HG03571 (cell line): ENCODE measurements at regions not wholly inside any gene's neighbourhood (a gene's known extent, or its start where the extent isn't known, plus 50 kb on each side); places are given as distances from the start of the nearest gene placed in this dataset.
"Not testable (repeated sequence)": the region's sequence is repeated elsewhere in the genome, so short reads cannot be mapped to it uniquely, and the experiment has no call there.

ENCODE experiments used
- ATAC-seq: cut with Tn5 transposase; IDR thresholded peaks from one replicate; pipeline ENCODE4 v1.9.1; 2021; ENCODE audit not compliant: unreplicated experiment

DNA sequence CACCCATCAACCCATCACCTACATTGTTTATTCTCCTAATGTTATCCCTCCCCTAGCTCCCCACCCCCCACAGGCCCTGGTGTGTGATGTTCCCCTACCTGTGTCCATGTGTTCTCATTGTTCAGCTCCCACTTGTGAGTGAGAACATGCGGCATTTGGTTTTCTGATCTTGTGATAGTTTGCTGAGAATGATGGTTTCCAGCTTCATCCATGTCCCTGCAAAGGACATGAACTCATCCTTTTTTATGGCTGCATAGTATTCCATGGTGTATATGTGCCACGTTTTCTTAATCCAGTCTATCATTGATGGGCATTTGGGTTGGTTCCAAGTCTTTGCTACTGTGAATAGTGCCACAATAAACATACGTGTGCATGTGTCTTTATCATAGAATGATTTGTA lies 118.1 kb upstream of the IER5L start:
- not testable (repeated sequence) for ATAC-seq

DNA sequence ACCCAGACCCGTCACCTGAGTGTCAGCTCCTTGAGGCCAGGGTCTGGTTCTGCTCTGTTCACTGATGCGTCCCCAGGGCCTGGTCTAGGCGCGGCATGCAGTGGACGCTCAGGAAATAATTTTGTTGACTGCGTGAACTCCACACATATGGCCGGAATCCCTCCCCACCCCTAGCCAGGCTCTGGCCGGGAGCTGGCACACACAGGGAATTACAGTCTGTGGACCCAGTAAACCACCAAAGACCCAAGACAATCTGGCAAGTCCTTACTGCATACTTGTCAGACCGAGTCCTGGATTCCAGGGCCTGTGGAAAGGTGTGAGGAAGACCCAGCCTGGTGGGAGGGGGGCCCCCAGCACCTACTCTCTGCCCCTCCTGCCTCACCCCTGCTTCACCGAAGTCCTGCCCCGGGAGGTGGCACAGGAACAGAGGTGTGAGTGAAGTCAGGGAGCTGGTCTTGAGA lies 113.0 kb upstream of the IER5L start:
- no peak for ATAC-seq

DNA sequence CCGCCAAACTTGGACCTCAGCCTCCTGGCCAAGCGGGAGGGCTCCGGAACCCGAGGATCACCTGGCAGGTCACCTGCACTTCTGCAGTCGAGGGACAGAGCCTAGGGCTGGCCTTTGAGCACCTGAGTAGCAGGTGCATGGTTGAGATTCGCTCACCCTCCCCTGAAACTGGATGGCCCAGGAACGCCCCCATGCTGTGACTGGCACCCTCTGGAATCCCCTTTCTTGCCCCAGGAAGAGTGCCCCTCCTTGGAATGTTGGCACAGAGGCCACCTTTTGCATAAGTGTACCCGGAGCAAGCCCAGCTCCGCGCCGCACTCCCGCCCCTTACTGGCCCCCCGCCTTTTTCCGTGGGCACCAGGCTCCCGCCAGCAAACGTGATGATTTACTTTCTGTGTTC lies 112.5 kb upstream of the IER5L start:
- ATAC-seq: no peak

DNA sequence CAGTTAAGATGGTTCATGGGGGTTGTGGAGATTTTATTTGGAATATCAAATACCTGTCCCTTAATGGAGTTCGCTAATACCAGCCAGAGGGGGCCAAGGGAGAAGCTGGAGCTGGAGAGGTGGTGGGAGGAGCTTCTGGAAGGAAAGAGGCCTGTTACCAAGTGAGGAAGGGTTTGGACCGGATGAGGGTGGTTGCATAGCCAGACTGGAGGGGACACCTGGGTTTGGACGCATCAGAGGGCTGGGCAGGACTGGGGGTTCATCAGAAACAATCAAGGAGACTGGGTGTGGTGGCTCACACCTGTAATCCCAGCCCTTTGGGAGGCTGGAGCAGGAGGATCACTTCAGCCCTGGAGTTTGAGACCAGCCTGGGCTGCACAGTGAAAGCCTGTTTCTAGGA lies 111.8 kb upstream of the IER5L start:
- ATAC-seq: no peak

DNA sequence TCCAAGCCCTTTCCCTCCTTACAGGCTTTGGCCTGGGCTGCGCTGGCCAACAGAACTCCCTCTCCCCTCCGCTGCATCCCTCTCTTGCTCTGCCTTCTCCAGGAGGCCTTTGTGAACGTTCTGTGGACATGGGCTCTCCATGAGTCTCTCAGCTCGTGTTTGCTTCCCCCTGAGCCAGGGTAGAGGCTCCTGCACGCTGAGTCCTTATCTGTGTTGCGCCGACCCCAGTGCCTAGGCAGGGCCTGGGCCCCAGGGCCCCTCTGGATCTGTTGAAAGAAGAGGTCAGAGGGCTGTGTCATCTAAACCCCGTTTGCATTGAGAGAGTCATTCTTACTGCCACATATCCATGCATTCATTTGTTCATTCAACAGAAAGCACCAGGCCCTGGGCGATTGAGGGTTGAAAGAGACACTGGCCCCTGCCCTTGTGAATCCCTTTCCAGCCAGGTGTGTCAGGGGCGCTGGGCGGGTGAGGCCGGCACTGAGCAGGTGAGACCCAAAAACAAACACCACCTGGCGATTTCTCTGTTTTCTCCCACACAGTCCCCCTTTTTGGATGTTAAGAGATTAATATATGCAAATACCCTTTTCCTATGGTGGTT lies 111.2 kb upstream of the IER5L start:
- ATAC-seq: no peak

DNA sequence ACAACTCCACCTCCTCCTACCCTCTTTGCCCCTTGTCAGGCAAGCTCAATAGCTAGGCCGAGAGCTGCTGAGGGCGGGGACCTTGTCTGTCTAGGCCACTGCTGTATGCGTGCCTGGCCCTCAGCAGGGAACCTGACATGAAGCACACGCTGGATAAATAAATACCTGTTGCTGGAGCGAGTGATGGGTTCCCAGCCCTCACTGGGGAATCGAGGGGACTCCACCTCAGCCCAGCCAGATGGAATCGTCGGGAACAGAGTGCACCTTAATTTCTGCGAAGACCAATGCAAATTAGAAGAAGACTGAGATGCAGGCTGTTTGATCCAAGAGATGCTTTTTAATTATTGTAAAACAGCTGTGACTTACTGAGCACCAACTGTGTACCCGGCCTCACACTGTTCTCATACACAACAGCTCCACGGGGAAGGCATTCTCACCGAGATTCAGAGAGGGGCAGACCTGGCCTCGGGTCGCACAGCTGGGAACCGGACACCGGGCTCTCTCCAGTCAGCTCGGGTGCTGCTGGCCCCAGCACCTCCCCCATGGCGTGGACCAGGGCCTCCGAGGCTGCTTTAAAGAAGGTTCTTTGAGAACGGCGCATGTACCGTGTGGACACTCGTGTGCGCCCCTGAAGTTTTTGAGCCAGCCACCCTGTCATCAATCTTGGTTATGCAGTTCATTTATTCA lies 109.7 kb upstream of the IER5L start:
- ATAC-seq: no peak

DNA sequence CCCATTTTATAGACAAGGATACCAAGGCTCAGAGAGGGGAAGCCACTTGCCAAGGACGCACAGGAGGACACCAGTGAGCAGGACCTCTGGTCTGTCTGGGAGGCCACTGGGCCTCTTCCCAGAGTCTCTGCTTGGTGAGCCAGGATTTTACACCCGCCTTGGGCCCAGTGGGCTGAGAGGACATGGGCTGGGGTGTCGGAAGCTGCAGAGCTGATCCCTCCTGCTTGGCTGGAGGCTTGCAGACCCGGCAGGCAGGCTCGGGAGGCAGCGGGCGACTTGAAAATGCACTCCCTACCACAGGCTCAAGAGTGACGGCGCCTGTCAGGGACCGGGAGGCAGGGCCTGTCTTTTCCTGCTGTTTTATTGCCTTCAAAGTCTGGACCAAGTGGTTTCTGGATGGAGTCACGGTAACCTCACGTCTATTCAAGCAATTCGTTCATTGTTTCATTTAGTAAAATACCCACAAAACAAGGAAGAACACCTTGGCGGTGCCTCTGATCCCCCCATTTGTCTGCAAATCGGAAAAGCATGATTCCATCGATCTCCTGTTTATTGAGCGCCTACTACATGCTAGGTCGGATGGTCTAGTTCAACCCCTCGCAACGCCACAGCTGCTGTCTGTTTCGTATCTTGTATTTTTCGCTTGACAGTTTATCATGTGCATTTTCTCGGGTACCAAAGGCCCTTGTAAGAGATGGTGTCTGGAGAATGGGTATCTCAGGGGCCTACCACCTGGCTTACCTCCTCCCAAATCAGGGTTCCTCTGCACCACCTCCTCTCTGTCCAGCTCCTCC lies 108.1 kb upstream of the IER5L start:
- no peak for ATAC-seq

DNA sequence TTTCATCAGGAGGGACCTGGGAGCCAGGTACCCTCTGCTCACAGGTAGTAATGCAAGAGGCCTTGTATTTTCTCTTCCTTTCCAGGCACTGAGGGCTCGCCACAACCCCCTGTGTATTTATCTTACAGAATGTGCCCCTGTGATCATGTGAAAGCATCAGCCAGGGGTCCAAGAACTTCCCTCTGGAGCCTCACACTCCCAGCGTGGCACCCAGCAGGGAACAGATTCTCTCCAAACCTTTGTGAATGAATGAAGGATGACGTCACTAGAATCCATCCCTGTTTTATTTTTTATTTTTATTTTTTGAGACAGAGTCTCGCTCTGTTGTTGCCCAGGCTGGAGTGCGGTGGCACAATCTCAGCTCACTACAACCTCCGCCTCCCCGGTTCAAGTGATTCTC lies 107.3 kb upstream of the IER5L start:
- ATAC-seq: no peak

DNA sequence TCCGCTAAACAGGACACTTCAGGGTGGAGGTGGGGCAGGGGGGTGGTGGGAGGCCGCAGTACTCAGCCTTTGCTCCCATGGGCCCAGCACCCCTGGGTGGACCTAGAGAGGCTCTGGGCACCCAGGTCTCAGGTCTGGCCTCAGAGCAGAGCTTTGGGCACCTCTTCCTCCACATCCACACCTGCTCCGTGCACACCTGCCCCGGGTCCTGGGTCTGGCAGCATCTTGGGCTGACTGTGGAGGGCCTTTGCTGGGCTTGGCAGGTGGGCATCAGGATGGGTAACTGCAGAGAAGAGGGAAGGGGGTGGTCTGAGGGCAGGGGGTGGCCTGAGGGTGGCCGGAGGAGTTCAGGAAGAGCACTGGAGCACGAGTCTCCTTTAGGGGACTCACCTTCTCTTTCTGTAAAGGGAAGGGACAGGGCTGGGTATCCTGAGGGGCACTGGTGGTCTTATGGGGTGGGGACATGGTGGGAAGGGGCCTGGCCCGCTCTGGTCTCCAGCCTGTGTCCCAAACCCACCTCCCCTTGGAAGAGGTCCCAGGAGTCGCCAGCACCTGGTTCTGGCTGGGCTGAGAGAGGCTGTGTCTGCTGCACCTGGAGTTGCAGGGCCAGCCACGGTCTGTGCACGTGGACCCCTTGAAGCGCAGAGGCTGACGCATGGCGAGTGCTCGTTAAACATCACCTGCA lies 106.7 kb upstream of the IER5L start:
- no peak for ATAC-seq

DNA sequence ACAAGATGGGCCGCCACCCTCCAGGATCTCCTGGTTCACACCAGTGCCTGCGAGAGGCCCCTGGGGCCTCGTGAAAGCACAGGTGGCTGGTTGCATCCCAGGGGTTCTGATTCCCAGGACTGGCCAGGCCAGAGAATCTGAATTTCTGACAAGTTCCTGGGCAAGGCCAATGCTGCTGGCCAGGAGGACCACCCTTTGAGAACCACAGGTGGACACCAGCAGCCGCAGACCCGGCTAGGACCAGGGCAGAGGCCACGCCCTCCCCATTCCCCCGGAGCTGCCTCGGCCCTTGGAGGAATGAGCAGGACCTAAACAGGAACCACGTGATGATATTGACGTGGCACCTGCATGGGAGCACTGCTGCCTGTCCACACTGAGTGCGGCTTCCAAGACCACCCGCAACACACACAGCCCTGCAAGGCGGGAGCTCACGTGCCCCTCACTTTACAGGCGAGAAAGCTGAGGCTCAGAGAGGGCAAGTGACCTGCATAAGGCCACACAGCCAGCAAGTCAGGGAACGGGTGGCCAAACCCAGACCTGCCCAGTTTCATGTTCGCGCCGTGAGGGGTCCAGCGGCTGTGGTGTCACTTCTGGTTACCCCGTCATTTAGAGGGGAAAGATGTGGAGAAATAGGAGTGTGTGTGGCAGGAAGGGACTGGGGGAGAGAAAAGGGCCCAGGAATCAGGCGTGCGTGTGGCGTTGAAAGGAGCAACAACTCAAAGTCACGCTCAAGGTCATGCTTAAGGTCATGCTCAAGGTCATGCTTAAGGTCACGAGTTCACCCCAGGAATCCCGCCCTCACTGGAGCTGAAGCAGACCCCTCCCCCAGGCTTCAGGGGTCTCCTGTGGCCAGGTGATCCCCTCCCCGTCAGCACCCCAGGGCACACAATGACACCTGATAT lies 105.9 kb upstream of the IER5L start:
- ATAC-seq: no peak

DNA sequence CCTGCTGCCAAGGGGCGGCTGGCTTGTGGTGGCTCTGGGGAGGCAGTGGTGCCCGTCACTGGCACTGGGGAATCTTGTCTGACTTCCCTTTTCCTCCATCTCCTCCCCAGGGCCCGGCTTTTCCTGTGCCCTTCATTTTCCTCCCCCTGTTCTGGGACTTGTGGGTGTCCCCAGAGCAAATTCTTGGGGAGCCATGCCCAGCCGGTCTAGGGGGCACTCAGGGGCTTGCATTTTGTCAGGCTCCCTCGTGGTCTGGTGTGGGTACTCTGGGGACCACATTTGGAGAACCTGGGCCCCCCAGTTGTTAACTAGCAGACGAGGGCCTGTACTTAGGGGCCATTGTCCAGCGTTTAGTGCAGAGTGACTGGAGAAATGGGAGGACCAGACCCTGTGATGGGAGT lies 105.2 kb upstream of the IER5L start:
- ATAC-seq: no peak

DNA sequence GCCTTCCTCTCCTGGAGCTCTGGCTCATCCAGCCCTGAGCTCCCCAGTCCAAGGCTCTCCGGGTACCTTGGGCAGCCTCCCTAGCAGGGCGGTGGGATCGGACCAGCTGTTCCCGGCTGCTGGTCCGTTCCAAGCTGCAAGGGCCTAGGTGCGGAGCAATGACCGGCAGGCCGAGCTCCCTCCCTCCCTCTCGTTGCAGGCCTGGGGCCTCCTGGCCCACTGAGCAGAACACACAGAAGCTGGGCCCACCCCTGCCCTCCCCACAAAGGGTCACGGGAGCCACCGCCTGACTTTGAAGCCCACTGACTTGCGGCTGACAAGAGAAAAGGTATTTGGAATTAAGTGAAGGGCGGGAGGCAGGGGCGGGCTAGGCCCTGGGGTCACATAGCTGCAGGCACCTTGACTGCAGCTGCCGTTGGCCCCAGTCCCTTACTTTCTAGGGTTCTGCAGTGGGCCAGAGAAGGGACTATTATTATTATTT lies 104.7 kb upstream of the IER5L start:
- ATAC-seq: no peak

DNA sequence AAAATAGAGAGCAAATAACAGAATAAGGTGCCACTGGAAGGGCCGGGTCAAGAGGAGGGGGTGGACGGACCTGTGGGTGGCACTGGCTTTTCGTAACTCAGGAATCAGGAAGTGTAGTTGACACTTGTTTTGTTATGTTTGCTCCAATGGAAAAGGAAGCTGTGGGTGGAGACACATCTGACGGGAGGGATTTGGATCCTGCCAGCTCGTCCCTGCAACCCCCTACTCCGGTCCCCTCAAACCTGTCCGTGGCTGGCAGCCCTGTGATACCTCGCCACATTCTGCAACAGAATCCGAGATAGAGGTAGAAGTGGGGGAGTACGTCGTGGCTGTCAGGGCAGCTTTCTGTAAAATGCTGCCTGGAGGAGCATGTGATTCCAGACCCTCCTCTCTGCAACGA lies 104.2 kb upstream of the IER5L start:
- no peak for ATAC-seq

DNA sequence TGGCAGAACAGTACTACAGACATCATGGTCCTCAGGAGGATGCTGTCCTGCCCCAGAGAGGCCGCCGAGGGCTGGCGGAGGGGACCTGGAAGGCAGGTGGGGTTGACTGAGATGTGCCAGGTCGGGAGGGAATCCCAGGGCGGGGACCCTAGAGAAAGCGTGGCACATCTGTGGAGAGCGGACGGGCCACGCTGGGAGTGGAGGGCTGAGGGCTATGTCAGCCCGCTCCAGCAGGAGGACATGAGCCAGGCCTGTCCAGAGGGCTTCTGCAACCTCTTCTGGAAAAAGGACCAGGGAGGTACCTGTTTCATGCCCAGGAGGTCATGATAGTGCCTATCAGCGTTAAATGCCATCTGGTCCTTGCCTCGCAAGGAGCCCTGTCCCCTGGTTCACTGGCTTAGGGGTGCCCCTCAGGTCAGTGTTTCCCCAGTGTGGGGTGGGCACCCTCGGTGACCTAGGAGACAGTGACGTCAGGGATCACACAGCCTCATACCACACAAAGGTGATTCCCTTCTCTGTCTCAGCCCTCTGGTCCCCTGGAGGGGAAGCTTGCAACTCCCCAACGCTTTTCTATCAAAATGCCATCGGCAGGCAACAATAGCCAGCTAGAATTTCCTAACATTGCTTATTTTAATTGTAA lies 103.6 kb upstream of the IER5L start:
- no peak for ATAC-seq

DNA sequence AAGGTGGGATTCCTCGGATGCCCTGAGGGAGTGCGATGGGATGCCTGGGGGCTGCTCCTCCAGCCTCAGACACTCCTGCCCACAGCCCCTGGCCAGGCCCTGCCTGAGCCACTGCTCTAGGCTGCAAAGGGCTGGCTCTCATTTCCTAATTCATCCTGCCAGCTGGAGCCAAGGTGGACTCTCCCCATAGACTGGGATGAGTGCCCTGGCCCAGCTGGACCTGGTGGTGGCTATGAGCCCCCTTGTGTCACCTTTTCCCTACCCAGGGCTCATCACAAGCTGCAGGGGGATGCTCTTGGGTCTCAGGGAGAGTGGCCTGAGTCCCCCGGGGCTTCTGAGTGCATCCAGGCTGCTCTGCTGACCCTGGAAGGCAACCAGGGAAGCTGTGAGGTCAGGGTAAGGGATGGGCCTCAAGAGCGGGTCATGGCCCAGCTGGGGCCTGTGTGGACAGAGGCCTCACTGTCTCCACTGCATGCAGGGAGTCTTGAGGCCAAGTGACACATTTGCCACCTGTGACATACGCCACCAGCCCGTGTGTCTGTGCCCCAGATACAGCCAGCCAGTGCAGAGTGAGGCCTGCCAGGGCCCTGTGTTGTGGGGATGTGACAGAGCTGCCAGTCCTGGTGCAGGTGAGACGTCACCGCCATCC lies 102.7 kb upstream of the IER5L start:
- ATAC-seq: no peak

DNA sequence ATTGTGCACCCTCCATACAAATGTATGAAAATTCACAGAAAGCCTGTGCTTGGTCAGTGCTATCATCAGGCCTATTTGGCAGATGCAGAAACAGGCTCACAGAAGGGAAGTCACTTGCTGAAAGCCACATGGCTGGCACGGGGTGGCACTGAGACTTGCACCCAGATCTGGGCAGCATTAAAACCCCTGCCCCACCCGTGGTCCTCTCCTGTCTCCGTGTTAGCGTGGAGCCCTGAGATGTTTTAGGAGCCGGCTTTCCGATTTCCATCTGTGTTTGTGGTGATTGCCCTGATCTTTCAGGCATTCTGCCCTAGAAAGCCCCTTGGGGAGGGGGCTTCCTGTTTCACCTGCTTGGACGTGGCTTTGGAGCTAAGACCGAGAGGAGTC lies 102.2 kb upstream of the IER5L start:
- no peak for ATAC-seq

DNA sequence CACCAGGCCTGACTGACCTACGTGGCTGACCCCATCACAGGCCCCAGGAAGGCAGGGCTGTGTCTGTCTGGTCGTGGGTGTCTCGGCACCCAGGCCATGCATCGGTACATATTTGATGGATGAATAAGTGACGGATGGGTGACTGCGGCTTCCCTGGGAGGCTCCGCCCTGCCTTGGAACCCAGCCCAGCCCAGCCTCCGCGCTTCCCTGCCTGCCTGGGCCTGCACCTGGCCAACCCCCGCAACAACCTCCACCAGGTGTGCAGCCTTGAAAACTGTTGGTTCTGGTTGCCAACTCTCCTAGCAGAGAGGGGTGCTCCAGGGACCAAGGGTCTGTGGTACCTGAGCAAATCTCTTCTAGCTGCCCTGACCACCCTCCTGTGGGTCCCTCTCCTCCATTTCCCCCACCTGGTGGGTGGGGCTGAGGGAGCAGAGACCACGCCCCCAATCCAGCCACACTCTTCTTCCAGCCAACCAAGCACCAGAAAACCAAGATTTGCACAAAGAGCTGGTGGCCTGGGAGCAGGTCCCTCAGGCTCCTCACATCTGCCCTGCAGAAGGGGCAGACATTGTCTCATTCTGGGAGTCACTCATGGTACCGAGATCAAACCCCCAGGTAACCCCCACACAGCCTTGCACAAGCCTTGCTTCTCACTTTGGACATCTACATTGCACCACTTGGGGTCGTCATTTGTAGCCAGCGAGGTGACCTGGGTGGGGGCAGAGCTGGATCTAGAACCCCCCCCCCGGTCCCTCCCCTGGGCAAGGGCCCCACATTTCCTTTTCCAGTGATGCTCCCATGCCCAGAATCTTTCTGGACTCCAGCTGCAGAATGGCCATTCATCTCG lies 100.6 kb upstream of the IER5L start:
- ATAC-seq: no peak

DNA sequence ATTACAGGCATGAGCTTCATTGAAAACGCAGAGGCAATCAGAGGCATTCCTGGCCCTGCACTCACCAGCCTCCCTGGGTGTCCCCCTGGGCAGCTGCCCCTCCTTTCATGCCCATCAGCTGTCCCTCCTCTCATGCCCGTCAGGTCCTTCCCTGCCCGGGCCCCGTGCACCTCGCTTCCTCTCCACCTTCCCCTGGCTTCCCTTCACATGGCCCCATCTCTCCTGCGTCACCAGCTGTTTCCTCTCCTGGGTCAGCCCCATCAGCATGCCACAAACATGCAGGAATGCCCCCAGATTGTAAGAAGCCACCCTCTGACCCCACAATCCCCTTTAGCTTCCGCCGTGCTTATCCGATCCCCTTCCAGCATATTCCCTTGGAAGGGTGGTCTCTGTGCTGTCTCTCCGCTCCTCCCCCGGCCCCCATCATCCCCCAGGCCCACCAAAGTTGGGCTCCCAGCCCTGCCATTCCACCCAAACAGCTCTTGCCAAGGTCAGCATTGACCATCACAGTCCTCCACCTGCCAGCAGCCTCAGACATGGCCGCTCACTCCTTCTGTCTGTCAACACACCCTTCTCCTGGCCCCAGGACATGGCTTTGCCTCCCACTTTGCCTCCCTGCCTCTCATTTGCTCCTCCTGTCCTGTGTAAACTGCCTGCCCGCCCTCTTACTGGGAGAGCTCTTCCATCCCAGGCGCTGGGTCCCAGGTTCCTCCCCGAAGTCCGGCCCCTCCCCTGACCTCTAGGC lies 98.6 kb upstream of the IER5L start:
- no peak for ATAC-seq
